Ovary (tissue), 7 donors: ENCODE measurements at regions not wholly inside any gene's neighbourhood (a gene's known extent, or its start where the extent isn't known, plus 50 kb on each side); places are given as distances from the start of the nearest gene placed in this dataset.

Experiments used
- DNase-seq, 5 donors: peaks; one replicate each; pipeline ENCODE4 v3.0.0-alpha.2; 2019 to 2020
- H3K27ac ChIP-seq, 2 donors: fragments of 200-600 bp; one replicate each; pipeline versions ENCODE4 v1.5.1 to v1.8.0; 2019 to 2022
- H3K27me3 ChIP-seq: fragments of 200-600 bp; one replicate; pipeline ENCODE4 v1.8.0; 2022
- H3K36me3 ChIP-seq: fragments of 200-600 bp; sonication (generic); one replicate; pipeline ENCODE4 v1.5.1; 2019
- H3K4me1 ChIP-seq: one replicate; pipeline ENCODE4 v1.8.1; 2013; ENCODE audit warnings: mild to moderate bottlenecking, moderate library complexity; ENCODE audit not compliant: insufficient read depth
- H3K4me3 ChIP-seq: fragments of 200-600 bp; sonication (generic); one replicate; pipeline ENCODE4 v1.5.1; 2017
- H3K9me3 ChIP-seq, 2 donors: fragments of 200-600 bp in 1 of 2; sonication (generic) in 1 of 2; one replicate each; pipeline versions ENCODE4 v1.5.1 to v1.8.1; 2013 to 2019; ENCODE audit warnings: mild to moderate bottlenecking in 1 of 2, moderate library complexity in 1 of 2
- EP300 ChIP-seq: sonication (generic); formaldehyde crosslinking; IDR thresholded peaks from one replicate; pipeline ENCODE4 v1.6.1; 2017; ENCODE audit warnings: antibody characterized with exemption
- POLR2A ChIP-seq: fragments of 450-650 bp; IDR thresholded peaks from one replicate; pipeline ENCODE4 v1.6.1; 2017; ENCODE audit warnings: antibody characterized with exemption, mild to moderate bottlenecking, moderate library complexity
- WGBS, 3 donors: extraction: QIAGEN DNeasy Blood & Tissue Kit in 1 of 3; methylation state at CpG; one replicate each; pipeline versions ENCODE4 v1.1.5 to v1.1.7; 2013 to 2017; 5-methylcytosine and 5-hydroxymethylcytosine counted together
- intact Hi-C, 4 donors: fragments of 100-400 bp; cut with DNase I; formaldehyde crosslinking; loops; one replicate each; pipeline versions ENCODE4 v1.11.0 to v1.15.1; 2022 to 2023
- TF ChIP-seq, protein P1 (sequence below), 3 donors: fragments of 450-650 bp in 2 of 3; fragments of 200-600 bp in 1 of 3; IDR thresholded peaks; one replicate each; pipeline versions ENCODE4 v1.5.1 to v1.8.0; 2016 to 2022; ENCODE audit warnings: antibody characterized with exemption in 3 of 3, mild to moderate bottlenecking in 1 of 3
- donor health status: DM: no; HTN: no; CAD: no; lungs with moderate emphysema.
- donor health status: DM: no; HTN: no; CAD: no.
- donor health status: Bipolar disorder and iron deficiency.
- donor health status: DM: no; HTN: no; CAD: no.
- donor health status: DM: yes; HTN: yes; CAD: no.

DNA sequence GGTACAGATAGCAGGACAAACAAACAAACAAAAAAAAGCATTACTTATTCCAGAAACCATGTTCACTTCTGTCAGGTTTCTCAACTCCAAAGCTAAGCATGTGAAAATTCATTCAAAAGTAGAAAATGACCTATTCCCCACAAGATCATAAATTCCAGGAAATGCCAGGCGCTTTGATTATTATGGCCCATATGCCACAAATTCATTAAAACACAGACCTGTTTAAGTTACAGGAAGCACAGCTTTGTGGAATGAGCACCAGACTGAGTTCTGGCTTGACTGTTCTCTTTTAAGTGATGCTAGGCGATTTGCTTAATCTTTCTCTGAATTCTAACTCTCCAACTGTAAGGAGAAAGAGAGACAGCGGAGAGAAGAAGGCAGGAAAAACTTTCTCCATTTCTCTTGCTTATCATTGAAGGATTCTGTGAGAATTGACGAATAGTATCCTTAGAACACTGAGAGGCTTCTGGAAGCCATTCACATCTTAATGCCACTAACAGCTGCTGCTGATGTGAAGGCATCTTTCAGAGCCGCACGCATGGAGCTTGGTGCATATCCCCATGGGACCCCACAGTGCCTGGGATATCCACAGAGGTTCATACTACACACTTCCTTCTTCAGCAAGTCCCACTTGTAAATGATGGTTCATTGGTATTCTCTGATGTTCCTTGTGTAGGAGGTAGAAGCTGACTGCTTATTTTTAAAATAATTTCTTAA lies 138.0 kb downstream of the ZNF674 start:
- no peaks in the 10 kb centered on the region for H3K27me3 ChIP-seq
- no peak for TF ChIP-seq POLR2A
- TF ChIP-seq, protein P1, sequence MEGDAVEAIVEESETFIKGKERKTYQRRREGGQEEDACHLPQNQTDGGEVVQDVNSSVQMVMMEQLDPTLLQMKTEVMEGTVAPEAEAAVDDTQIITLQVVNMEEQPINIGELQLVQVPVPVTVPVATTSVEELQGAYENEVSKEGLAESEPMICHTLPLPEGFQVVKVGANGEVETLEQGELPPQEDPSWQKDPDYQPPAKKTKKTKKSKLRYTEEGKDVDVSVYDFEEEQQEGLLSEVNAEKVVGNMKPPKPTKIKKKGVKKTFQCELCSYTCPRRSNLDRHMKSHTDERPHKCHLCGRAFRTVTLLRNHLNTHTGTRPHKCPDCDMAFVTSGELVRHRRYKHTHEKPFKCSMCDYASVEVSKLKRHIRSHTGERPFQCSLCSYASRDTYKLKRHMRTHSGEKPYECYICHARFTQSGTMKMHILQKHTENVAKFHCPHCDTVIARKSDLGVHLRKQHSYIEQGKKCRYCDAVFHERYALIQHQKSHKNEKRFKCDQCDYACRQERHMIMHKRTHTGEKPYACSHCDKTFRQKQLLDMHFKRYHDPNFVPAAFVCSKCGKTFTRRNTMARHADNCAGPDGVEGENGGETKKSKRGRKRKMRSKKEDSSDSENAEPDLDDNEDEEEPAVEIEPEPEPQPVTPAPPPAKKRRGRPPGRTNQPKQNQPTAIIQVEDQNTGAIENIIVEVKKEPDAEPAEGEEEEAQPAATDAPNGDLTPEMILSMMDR (IDR thresholded peaks at IDR 0.05): no peak
- no peak for TF ChIP-seq EP300
- intact Hi-C loops: loop anchor here in 2 of 4 donors (10.0 kb wide), 2 partner anchors 892 to 1082 kb away; no protein-coding TSS in a partner anchor
- WGBS, 3 donors: 58 to 69% (median 67%) methylated on average over 6 of the region's 6 CpGs
- DNase-seq: no peak
- H3K9me3 ChIP-seq: no peaks in the 10 kb centered on the region
- H3K4me1 ChIP-seq: peaks cover 3% of the 10 kb centered on the region
- H3K36me3 ChIP-seq: no peaks in the 10 kb centered on the region
- no peak overlapping the region for H3K27ac ChIP-seq
- H3K4me3 ChIP-seq: no peak overlapping the region

DNA sequence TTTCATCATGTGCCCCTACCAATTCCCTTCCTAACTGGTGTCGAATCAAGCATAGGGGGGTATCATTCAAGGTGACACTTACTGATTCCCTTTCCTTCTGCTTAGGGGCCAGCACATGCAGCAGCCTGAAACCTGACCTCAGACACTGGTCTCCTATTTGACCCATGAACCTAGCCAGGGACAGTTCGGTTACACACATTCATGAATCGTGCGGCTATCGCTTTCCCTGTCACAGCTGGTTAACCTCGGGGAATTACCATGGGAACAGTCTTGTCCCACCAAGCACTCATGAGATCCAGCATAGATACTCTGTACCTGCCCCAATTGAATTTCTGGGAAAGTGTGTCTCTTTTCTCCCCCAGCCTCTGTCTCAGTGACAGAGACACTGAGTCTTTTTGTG lies 140.4 kb downstream of the ZNF674 start:
- no peaks in the 10 kb centered on the region for H3K27me3 ChIP-seq

GRCh38 chrX:46400530-46401443 lies 144.4 kb downstream of the ZNF674 start:
- no peaks in the 10 kb centered on the region for H3K36me3 ChIP-seq
- no peaks in the 10 kb centered on the region for H3K4me1 ChIP-seq
- H3K9me3 ChIP-seq: no peaks in the 10 kb centered on the region
- no peak for DNase-seq
- intact Hi-C loops: loop anchor here in 2 of 4 donors (10.0 kb wide), 2 partner anchors 886 to 1076 kb away; no protein-coding TSS in a partner anchor
- no peak overlapping the region for H3K4me3 ChIP-seq
- 64 to 69% (median 64%) methylated on average over 5 of the region's 5 CpGs for WGBS, 3 donors
- no peaks in the 10 kb centered on the region for H3K27me3 ChIP-seq
- TF ChIP-seq, protein P1 (IDR thresholded peaks at IDR 0.05): no peak
- TF ChIP-seq POLR2A (no peak), EP300 (no peak)
- no peak overlapping the region for H3K27ac ChIP-seq

More for the DNA sequence above, 140.4 kb downstream of the ZNF674 start:
- intact Hi-C loops: loop anchor here in 2 of 4 donors (10.0 kb wide), 2 partner anchors 890 to 1080 kb away; no protein-coding TSS in a partner anchor
- peaks cover 3% of the 10 kb centered on the region for H3K4me1 ChIP-seq
- no peak overlapping the region for H3K27ac ChIP-seq
- DNase-seq: no peak
- 82 to 87% (median 85%) methylated on average over 6 of the region's 6 CpGs for WGBS, 3 donors
- H3K36me3 ChIP-seq: no peaks in the 10 kb centered on the region
- H3K4me3 ChIP-seq: no peak overlapping the region
- H3K9me3 ChIP-seq: no peaks in the 10 kb centered on the region
- no peak for TF ChIP-seq EP300
- TF ChIP-seq POLR2A: no peak
- TF ChIP-seq, protein P1 (IDR thresholded peaks at IDR 0.05): no peak

- Histone ChIP-seq H3K4me1 (no peaks in the 10 kb centered on the region), H3K27ac (no peak overlapping the region), H3K27me3 (no peaks in the 10 kb centered on the region), H3K9me3 (no peaks in the 10 kb centered on the region), H3K36me3 (no peaks in the 10 kb centered on the region), H3K4me3 (no peak overlapping the region)
- intact Hi-C loops: no loop called here
- TF ChIP-seq POLR2A (no peak), EP300 (no peak)
- TF ChIP-seq, protein P1 (IDR thresholded peaks at IDR 0.05): no peak
- WGBS, 3 donors: 91 to 98% (median 93%) methylated on average over 1 of the region's 1 CpG
- no peak for DNase-seq
These were observed 146.3 kb downstream of the ZNF674 start for GRCh38 chrX:46398874-46399273.
